HEK293 (cell line): ENCODE measurements at regions not wholly inside any gene's neighbourhood (a gene's known extent, or its start where the extent isn't known, plus 50 kb on each side); places are given as distances from the start of the nearest gene placed in this dataset.

ENCODE experiments used
- CTCF ChIA-PET: fragments of 350-600 bp; formaldehyde crosslinking; extraction: SDS; loops from one replicate; lab custom pipeline; 2021; ENCODE audit warnings: antibody characterized with exemption; lab: Yijun Ruan, JAX
- POLR2A ChIA-PET: fragments of 300-600 bp; formaldehyde crosslinking; extraction: SDS; loops from one replicate; lab custom pipeline; 2020; ENCODE audit warnings: antibody characterized with exemption, inconsistent platforms; lab: Yijun Ruan, JAX
- H3K27ac ChIP-seq: fragments of 200-500 bp; sonication (Bioruptor generic); 2 replicates; pipeline ENCODE4 v1.5.1; 2014; ENCODE audit warnings: low read depth, low read length, control low read depth, inconsistent platforms; ENCODE audit errors: extremely low read depth
- H3K36me3 ChIP-seq, 2 experiments: fragments of 200-500 bp in 1 of 2; sonication (Bioruptor generic) in 1 of 2; 1 replicate in 1 of 2; 2 replicates in 1 of 2; pipeline ENCODE4 v1.5.1; 2014 to 2017; ENCODE audit warnings: inconsistent platforms in 2 of 2, low read length in 2 of 2; ENCODE audit not compliant: control insufficient read depth in 2 of 2, insufficient read depth in 1 of 2
- H3K4me1 ChIP-seq: fragments of 200-500 bp; sonication (Bioruptor generic); 2 replicates; pipeline ENCODE4 v1.5.1; 2014; ENCODE audit warnings: mild to moderate bottlenecking, low read length, inconsistent platforms; ENCODE audit not compliant: control insufficient read depth, insufficient read depth
- H3K4me3 ChIP-seq: 2 replicates; pipeline ENCODE4 v1.5.1; 2011; ENCODE audit warnings: low read depth, mild to moderate bottlenecking, control low read depth, low read length, moderate library complexity
- H3K9me3 ChIP-seq: fragments of 200-500 bp; sonication (Bioruptor generic); 2 replicates; pipeline ENCODE4 v1.5.1; 2014; ENCODE audit warnings: low read depth, low read length, inconsistent platforms; ENCODE audit not compliant: control insufficient read depth, insufficient read depth
- GLI4 ChIP-seq: fragments of 450-650 bp; formaldehyde crosslinking; IDR thresholded peaks from 2 replicates; pipeline ENCODE4 v1.5.1; 2016; ENCODE audit warnings: missing biosample characterization, missing genetic modification characterization
- PRDM2 ChIP-seq: fragments of 450-650 bp; formaldehyde crosslinking; IDR thresholded peaks from 2 replicates; pipeline ENCODE4 v1.5.1; 2016; ENCODE audit warnings: missing biosample characterization, missing genetic modification characterization, borderline replicate concordance
- PRDM6 ChIP-seq: fragments of 450-650 bp; formaldehyde crosslinking; IDR thresholded peaks from 2 replicates; pipeline ENCODE4 v1.5.1; 2017; ENCODE audit warnings: missing biosample characterization, missing genetic modification characterization
- TRIM28 ChIP-seq: IDR thresholded peaks from 2 replicates; pipeline ENCODE4 v1.6.1; 2011; ENCODE audit warnings: low read length, control low read depth, borderline replicate concordance
- ZBTB17 ChIP-seq: fragments of 450-650 bp; formaldehyde crosslinking; IDR thresholded peaks from 2 replicates; pipeline ENCODE4 v1.5.1; 2016; ENCODE audit warnings: missing biosample characterization, missing genetic modification characterization
- ZNF16 ChIP-seq: fragments of 450-650 bp; formaldehyde crosslinking; IDR thresholded peaks from 2 replicates; pipeline ENCODE4 v1.5.1; 2016; ENCODE audit warnings: low read depth, missing biosample characterization, missing genetic modification characterization
- ZNF214 ChIP-seq: fragments of 450-650 bp; formaldehyde crosslinking; IDR thresholded peaks from 2 replicates; pipeline ENCODE4 v1.5.1; 2017; ENCODE audit warnings: missing biosample characterization, mild to moderate bottlenecking, missing genetic modification characterization, borderline replicate concordance
- ZNF426 ChIP-seq: fragments of 450-650 bp; formaldehyde crosslinking; IDR thresholded peaks from 2 replicates; pipeline ENCODE4 v1.5.1; 2017; ENCODE audit warnings: missing biosample characterization, missing genetic modification characterization, mild to moderate bottlenecking, inconsistent platforms, moderate library complexity
- ZNF555 ChIP-seq: fragments of 450-650 bp; formaldehyde crosslinking; conservative IDR thresholded peaks from 2 replicates; pipeline ENCODE4 v1.5.1; 2017; ENCODE audit warnings: missing biosample characterization, mild to moderate bottlenecking, missing genetic modification characterization, inconsistent platforms
- ZNF600 ChIP-seq: fragments of 450-650 bp; formaldehyde crosslinking; IDR thresholded peaks from 2 replicates; pipeline ENCODE4 v1.5.1; 2016; ENCODE audit warnings: missing biosample characterization, missing genetic modification characterization
- ZNF621 ChIP-seq: fragments of 450-650 bp; formaldehyde crosslinking; IDR thresholded peaks from 2 replicates; pipeline ENCODE4 v1.5.1; 2017; ENCODE audit warnings: missing biosample characterization, missing genetic modification characterization
- ZNF629 ChIP-seq: fragments of 450-650 bp; formaldehyde crosslinking; IDR thresholded peaks from 2 replicates; pipeline ENCODE4 v1.5.1; 2017; ENCODE audit warnings: missing biosample characterization, missing genetic modification characterization
- ZNF677 ChIP-seq: fragments of 450-650 bp; IDR thresholded peaks from 2 replicates; pipeline ENCODE4 v1.5.0; 2018; ENCODE audit warnings: missing biosample characterization, mild to moderate bottlenecking, missing genetic modification characterization, moderate library complexity
- ZNF76 ChIP-seq: fragments of 450-650 bp; formaldehyde crosslinking; IDR thresholded peaks from 2 replicates; pipeline ENCODE4; 2016; ENCODE audit warnings: low read depth, missing biosample characterization, missing genetic modification characterization, borderline replicate concordance
- TF ChIP-seq, protein P1 (sequence below): fragments of 450-650 bp; formaldehyde crosslinking; IDR thresholded peaks from 2 replicates; pipeline ENCODE4 v1.5.1; 2016; ENCODE audit warnings: missing biosample characterization, missing genetic modification characterization
- TF ChIP-seq, protein P2 (sequence below): fragments of 450-650 bp; formaldehyde crosslinking; IDR thresholded peaks from 2 replicates; pipeline ENCODE4 v1.5.1; 2016; ENCODE audit warnings: missing biosample characterization, missing genetic modification characterization

- Histone ChIP-seq H3K4me1 (no peaks in the 10 kb centered on the region), H3K9me3 (no peaks in the 10 kb centered on the region)
- CTCF ChIA-PET, result interaction anchor here (0.7 to 0.9 kb wide), 2 partner anchors 432 to 1040 kb away, joined by 3 read pairs; no protein-coding TSS in a partner anchor
- TF ChIP-seq ZBTB17 (tag by site-specific recombination), result no peak
- TF ChIP-seq ZNF214 (tag by site-specific recombination), result no peak
- TF ChIP-seq ZNF600, result no peak
- TF ChIP-seq ZNF16 (tag by site-specific recombination), result no peak
- TF ChIP-seq ZNF629, result no peak
- TF ChIP-seq, all 188 proteins: peak for 0
- POLR2A ChIA-PET, result no interaction called here
- H3K27ac ChIP-seq, result no peak overlapping the region
- no peak overlapping the region for H3K4me3 ChIP-seq
- no peaks in the 10 kb centered on the region for H3K36me3 ChIP-seq
Measured at GRCh38 chr9:78871452-78872331, 574.8 kb downstream of the PSAT1 start.

- ChIA-PET POLR2A (no interaction called here), CTCF (interaction anchor here (1.0 kb wide), 1 partner anchor 9 kb away, joined by 3 read pairs; no protein-coding TSS in a partner anchor)
- no peak overlapping the region for H3K27ac ChIP-seq
- no peak overlapping the region for H3K4me3 ChIP-seq
- no peaks in the 10 kb centered on the region for H3K9me3 ChIP-seq
- H3K4me1 ChIP-seq, result no peaks in the 10 kb centered on the region
- H3K36me3 ChIP-seq, result no peaks in the 10 kb centered on the region
- TF ChIP-seq ZNF426 (tag by site-specific recombination) (no peak), ZNF76 (tag by site-specific recombination) (no peak), GLI4 (no peak), ZNF621 (tag by site-specific recombination) (no peak), PRDM2 (no peak), ZNF555 (no peak), PRDM6 (no peak), ZNF677 (tag by site-specific recombination) (no peak), ZNF16 (tag by site-specific recombination) (no peak), TRIM28 (no peak)
- TF ChIP-seq, protein P1, sequence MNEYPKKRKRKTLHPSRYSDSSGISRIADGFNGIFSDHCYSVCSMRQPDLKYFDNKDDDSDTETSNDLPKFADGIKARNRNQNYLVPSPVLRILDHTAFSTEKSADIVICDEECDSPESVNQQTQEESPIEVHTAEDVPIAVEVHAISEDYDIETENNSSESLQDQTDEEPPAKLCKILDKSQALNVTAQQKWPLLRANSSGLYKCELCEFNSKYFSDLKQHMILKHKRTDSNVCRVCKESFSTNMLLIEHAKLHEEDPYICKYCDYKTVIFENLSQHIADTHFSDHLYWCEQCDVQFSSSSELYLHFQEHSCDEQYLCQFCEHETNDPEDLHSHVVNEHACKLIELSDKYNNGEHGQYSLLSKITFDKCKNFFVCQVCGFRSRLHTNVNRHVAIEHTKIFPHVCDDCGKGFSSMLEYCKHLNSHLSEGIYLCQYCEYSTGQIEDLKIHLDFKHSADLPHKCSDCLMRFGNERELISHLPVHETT (tag by site-specific recombination), result no peak
- TF ChIP-seq, protein P2, sequence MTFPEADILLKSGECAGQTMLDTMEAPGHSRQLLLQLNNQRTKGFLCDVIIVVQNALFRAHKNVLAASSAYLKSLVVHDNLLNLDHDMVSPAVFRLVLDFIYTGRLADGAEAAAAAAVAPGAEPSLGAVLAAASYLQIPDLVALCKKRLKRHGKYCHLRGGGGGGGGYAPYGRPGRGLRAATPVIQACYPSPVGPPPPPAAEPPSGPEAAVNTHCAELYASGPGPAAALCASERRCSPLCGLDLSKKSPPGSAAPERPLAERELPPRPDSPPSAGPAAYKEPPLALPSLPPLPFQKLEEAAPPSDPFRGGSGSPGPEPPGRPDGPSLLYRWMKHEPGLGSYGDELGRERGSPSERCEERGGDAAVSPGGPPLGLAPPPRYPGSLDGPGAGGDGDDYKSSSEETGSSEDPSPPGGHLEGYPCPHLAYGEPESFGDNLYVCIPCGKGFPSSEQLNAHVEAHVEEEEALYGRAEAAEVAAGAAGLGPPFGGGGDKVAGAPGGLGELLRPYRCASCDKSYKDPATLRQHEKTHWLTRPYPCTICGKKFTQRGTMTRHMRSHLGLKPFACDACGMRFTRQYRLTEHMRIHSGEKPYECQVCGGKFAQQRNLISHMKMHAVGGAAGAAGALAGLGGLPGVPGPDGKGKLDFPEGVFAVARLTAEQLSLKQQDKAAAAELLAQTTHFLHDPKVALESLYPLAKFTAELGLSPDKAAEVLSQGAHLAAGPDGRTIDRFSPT (tag by site-specific recombination), result no peak
Measured at GRCh38 chr9:78874061-78874460, 577.1 kb downstream of the PSAT1 start.
